ENCODE measurements at regions not wholly inside any gene's neighbourhood (a gene's known extent, or its start where the extent isn't known, plus 50 kb on each side); places are given as distances from the start of the nearest gene placed in this dataset.

- no peaks in the 10 kb centered on the region for H3K27me3 ChIP-seq (ENCODE audit: low read depth, low read length)
- no peak overlapping the region for H3K27ac ChIP-seq (ENCODE audit: low read length)
- TF ChIP-seq EZH2phosphoT487 (IDR thresholded peaks at IDR 0.05; ENCODE audit: low read depth) (no peak), CTCF (IDR thresholded peaks at IDR 0.05; ENCODE audit: low read depth, low read length) (no peak)
- H3K36me3 ChIP-seq (replicated peaks; ENCODE audit: low read depth, low read length) = no peaks in the 10 kb centered on the region
- no peak overlapping the region for H2AFZ ChIP-seq (ENCODE audit: low read depth, low read length)
- no peaks in the 10 kb centered on the region for H3K4me1 ChIP-seq (ENCODE audit: low read length)
- H4K20me1 ChIP-seq (ENCODE audit: insufficient read depth, low read length) = no peaks in the 10 kb centered on the region
- H3K4me2 ChIP-seq (ENCODE audit: low read length) = no peak overlapping the region
- no peaks in the 10 kb centered on the region for H3K79me2 ChIP-seq (ENCODE audit: low read length)
- no peak overlapping the region for H3K9ac ChIP-seq (ENCODE audit: low read length)
- H3K9me3 ChIP-seq (ENCODE audit: insufficient read depth, low read length) = no peaks in the 10 kb centered on the region
- no peak overlapping the region for H3K4me3 ChIP-seq (ENCODE audit: low read length)
Observed at GRCh38 chr14:66242001-66242400, 244.2 kb upstream of the CCDC196 start.

DNA sequence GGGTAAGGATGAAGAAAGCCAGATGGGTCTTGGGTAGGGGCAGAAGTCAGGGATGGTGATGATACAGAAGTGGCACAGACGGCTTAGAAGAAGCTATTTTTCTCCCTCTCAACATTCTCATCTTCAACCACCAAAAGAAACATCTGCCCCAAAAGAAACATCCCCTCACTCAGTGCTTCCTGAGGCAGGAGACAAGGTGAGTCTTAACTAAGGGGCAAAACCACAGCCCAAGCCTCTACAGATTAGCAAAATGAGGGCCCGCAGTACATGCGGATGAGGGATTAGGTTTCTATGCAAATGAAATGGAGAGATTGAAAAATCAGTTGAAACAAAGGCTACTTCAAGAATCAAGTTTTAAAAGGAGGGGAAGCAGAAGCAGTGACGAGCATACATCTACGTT, 241.3 kb upstream of the CCDC196 start:
- Histone ChIP-seq H3K9ac (ENCODE audit: low read length) (no peak overlapping the region), H3K27ac (ENCODE audit: low read length) (no peak overlapping the region), H3K4me1 (ENCODE audit: low read length) (no peaks in the 10 kb centered on the region)

GRCh38 chr14:66247662-66248193, 238.4 kb upstream of the CCDC196 start:
- Histone ChIP-seq H3K4me3 (ENCODE audit: low read length) (no peak overlapping the region), H3K36me3 (replicated peaks; ENCODE audit: low read depth, low read length) (no peaks in the 10 kb centered on the region), H3K4me2 (ENCODE audit: low read length) (no peak overlapping the region), H2AFZ (ENCODE audit: low read depth, low read length) (no peak overlapping the region), H3K79me2 (ENCODE audit: low read length) (no peaks in the 10 kb centered on the region), H3K9me3 (ENCODE audit: insufficient read depth, low read length) (no peaks in the 10 kb centered on the region), H4K20me1 (ENCODE audit: insufficient read depth, low read length) (no peaks in the 10 kb centered on the region), H3K27ac (ENCODE audit: low read length) (no peak overlapping the region), H3K9ac (ENCODE audit: low read length) (no peak overlapping the region), H3K27me3 (ENCODE audit: low read depth, low read length) (no peaks in the 10 kb centered on the region), H3K4me1 (ENCODE audit: low read length) (no peaks in the 10 kb centered on the region)
- TF ChIP-seq CTCF (IDR thresholded peaks at IDR 0.05; ENCODE audit: low read depth, low read length) (no peak), EZH2phosphoT487 (IDR thresholded peaks at IDR 0.05; ENCODE audit: low read depth) (no peak)

More for the DNA sequence above, 241.3 kb upstream of the CCDC196 start:
- Histone ChIP-seq H4K20me1 (ENCODE audit: insufficient read depth, low read length) (no peaks in the 10 kb centered on the region), H3K36me3 (replicated peaks; ENCODE audit: low read depth, low read length) (no peaks in the 10 kb centered on the region), H3K4me2 (ENCODE audit: low read length) (no peak overlapping the region), H3K27me3 (ENCODE audit: low read depth, low read length) (no peaks in the 10 kb centered on the region), H3K9me3 (ENCODE audit: insufficient read depth, low read length) (no peaks in the 10 kb centered on the region), H2AFZ (ENCODE audit: low read depth, low read length) (no peak overlapping the region), H3K4me3 (ENCODE audit: low read length) (no peak overlapping the region), H3K79me2 (ENCODE audit: low read length) (no peaks in the 10 kb centered on the region)
- no peak for TF ChIP-seq EZH2phosphoT487 (IDR thresholded peaks at IDR 0.05; ENCODE audit: low read depth)

GRCh38 chr14:66248256-66248655, 237.9 kb upstream of the CCDC196 start:
- Histone ChIP-seq H3K27me3 (ENCODE audit: low read depth, low read length) (no peaks in the 10 kb centered on the region), H3K36me3 (replicated peaks; ENCODE audit: low read depth, low read length) (no peaks in the 10 kb centered on the region), H4K20me1 (ENCODE audit: insufficient read depth, low read length) (no peaks in the 10 kb centered on the region), H3K9me3 (ENCODE audit: insufficient read depth, low read length) (no peaks in the 10 kb centered on the region), H2AFZ (ENCODE audit: low read depth, low read length) (no peak overlapping the region), H3K4me2 (ENCODE audit: low read length) (no peak overlapping the region), H3K27ac (ENCODE audit: low read length) (no peak overlapping the region), H3K79me2 (ENCODE audit: low read length) (no peaks in the 10 kb centered on the region), H3K9ac (ENCODE audit: low read length) (no peak overlapping the region), H3K4me1 (ENCODE audit: low read length) (no peaks in the 10 kb centered on the region), H3K4me3 (ENCODE audit: low read length) (no peak overlapping the region)
- TF ChIP-seq CTCF (IDR thresholded peaks at IDR 0.05; ENCODE audit: low read depth, low read length) (no peak), EZH2phosphoT487 (IDR thresholded peaks at IDR 0.05; ENCODE audit: low read depth) (no peak)
